Gastroesophageal sphincter (tissue), 3 donors: ENCODE measurements at regions not wholly inside any gene's neighbourhood (a gene's known extent, or its start where the extent isn't known, plus 50 kb on each side); places are given as distances from the start of the nearest gene placed in this dataset.

Experiments
- CTCF ChIP-seq, 4 experiments: fragments of 200-600 bp in 2 of 4; fragments of 450-650 bp in 2 of 4; sonication (generic) in 1 of 4; IDR thresholded peaks; one replicate each; pipeline ENCODE4 v1.5.1; 2017 to 2019; ENCODE audit warnings: antibody characterized with exemption in 4 of 4, mild to moderate bottlenecking in 2 of 4, moderate library complexity in 2 of 4
- POLR2A ChIP-seq, 2 donors: fragments of 450-650 bp; IDR thresholded peaks; one replicate each; pipeline ENCODE4 v1.6.1; 2017; ENCODE audit warnings: antibody characterized with exemption in 2 of 2, mild to moderate bottlenecking in 2 of 2, moderate library complexity in 1 of 2

- TF ChIP-seq CTCF (IDR thresholded peaks at IDR 0.05), result no peak
- no peak for TF ChIP-seq POLR2A (IDR thresholded peaks at IDR 0.05)
Measured at GRCh38 chr13:37306778-37307544, 201.5 kb upstream of the CSNK1A1L start.
